ENCODE measurements at regions not wholly inside any gene's neighbourhood (a gene's known extent, or its start where the extent isn't known, plus 50 kb on each side); places are given as distances from the start of the nearest gene placed in this dataset.

DNA sequence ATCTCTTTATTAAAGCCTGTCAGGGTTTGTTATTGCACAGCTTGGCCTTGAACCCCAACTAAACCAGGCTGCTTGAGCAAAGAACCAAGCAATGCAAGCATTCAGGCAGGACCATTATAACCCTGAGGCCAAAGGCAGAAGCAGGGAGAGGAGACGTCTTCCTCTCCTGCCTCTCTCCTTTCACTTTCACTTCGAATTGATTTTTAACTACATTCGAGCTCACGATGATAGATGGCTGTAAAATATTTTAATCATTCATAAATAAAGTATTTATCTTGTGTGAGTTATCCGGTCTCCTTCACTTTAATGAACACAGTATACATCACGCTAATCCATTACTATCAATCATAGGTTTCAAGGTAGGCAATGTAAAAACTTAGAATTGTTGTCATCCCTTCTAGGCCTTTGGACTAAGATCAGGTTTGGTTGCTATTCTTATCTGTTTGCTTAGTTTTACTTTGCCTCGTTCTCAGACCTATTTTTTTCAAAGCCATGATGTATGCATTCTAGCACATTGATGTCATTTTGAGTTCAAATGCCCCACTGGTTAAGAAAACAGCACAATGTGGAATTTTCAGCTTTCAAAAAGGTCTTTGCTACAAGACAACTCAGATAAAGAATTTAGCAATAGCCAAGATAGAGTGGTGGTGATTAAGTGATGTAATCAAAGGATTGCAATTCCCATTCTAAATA lies 480.2 kb upstream of the RUNX1 start:
- peak overlapping the region; percentile 60 for H3K4me3 ChIP-seq (ENCODE audit: low read depth, low read length)
- TF ChIP-seq, protein P1, sequence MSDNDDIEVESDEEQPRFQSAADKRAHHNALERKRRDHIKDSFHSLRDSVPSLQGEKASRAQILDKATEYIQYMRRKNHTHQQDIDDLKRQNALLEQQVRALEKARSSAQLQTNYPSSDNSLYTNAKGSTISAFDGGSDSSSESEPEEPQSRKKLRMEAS (IDR thresholded peaks at IDR 0.05; ENCODE audit: low read depth, low read length) = no peak
- TF ChIP-seq, protein P2, sequence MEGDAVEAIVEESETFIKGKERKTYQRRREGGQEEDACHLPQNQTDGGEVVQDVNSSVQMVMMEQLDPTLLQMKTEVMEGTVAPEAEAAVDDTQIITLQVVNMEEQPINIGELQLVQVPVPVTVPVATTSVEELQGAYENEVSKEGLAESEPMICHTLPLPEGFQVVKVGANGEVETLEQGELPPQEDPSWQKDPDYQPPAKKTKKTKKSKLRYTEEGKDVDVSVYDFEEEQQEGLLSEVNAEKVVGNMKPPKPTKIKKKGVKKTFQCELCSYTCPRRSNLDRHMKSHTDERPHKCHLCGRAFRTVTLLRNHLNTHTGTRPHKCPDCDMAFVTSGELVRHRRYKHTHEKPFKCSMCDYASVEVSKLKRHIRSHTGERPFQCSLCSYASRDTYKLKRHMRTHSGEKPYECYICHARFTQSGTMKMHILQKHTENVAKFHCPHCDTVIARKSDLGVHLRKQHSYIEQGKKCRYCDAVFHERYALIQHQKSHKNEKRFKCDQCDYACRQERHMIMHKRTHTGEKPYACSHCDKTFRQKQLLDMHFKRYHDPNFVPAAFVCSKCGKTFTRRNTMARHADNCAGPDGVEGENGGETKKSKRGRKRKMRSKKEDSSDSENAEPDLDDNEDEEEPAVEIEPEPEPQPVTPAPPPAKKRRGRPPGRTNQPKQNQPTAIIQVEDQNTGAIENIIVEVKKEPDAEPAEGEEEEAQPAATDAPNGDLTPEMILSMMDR (IDR thresholded peaks at IDR 0.05; ENCODE audit: low read depth, low read length) = no peak
- no peak for TF ChIP-seq MYC (IDR thresholded peaks at IDR 0.05; ENCODE audit: low read depth, low read length)
- no peak for TF ChIP-seq POLR2A (IDR thresholded peaks at IDR 0.05; ENCODE audit: extremely low read depth, insufficient read length)
- DNase-seq (ENCODE audit: low read depth) = peak; percentile 45

DNA sequence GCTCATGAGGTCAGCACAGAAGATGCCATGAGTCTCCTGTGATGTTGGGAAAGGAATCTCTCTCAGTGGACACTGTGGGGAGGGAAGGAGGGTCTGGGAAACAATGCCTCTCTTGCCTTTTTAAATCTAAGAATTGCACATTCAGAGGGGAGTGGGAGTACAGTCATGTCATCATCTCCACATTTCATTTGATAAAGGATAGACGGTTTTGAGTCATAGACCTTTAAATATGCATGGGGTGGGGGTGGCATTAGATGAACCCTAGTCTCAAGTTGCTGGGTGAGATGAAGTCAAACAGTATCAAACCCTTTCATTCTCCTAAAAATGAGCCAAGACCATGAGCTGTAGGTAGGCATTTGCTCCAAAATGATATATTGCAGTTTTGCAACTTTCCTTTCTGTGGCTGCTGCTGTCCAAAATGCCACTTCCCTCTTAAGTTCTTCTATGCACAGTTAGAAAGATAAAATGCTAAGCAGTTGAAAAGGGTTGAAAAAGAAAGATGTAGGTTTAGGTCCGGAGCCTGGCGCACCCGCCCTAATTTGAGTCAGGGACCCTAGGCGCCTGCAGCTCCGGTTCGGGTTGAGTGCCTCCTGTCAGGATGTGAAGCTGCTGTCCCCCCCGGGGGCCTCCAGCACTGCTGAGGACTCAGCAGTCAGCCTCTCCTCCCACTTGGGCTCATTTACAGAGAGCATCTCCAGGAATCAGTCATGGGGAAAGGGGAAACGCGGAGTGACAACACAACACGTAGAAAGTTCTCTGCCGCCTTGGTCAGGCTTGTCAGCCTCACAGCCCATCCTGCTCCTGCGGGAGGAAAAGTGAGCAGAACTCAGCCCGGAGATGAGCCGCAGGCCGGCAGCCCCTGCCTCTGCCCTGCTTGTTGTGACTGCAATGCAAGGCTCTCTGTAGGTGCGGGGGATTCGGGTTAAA lies 479.3 kb upstream of the RUNX1 start:
- H3K4me3 ChIP-seq (ENCODE audit: low read depth, low read length) = peak overlapping the region; percentile 60
- TF ChIP-seq, protein P2 (IDR thresholded peaks at IDR 0.05; ENCODE audit: low read depth, low read length) = no peak
- TF ChIP-seq MYC (IDR thresholded peaks at IDR 0.05; ENCODE audit: low read depth, low read length) = no peak
- TF ChIP-seq, protein P1 (IDR thresholded peaks at IDR 0.05; ENCODE audit: low read depth, low read length) = no peak
- TF ChIP-seq POLR2A (IDR thresholded peaks at IDR 0.05; ENCODE audit: extremely low read depth, insufficient read length) = no peak
- peak; percentile 63 for DNase-seq (ENCODE audit: low read depth)

DNA sequence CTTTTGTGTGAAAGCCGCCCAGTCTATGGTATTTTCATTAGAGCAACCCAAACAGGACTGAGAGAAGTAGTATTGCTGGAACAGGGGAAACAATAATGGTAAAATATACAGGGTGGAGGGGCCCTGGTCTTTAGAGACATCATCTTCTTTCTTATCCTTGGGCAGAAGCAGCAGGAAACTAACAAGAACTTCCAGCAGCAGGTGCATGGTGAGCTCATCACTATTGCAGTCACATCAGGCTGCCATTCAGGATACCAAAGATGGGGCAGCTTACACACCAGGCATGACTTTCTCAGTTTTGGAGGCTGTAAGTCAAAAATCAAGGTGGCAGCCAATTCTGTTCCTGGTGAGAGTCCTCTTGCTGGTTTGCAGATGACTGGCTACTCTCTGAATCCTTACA lies 478.3 kb upstream of the RUNX1 start:
- DNase-seq (ENCODE audit: low read depth) = no peak
- H3K4me3 ChIP-seq (ENCODE audit: low read depth, low read length) = no peak overlapping the region
- TF ChIP-seq, protein P2 (IDR thresholded peaks at IDR 0.05; ENCODE audit: low read depth, low read length) = no peak
- TF ChIP-seq, protein P1 (IDR thresholded peaks at IDR 0.05; ENCODE audit: low read depth, low read length) = no peak
- TF ChIP-seq POLR2A (IDR thresholded peaks at IDR 0.05; ENCODE audit: extremely low read depth, insufficient read length) = no peak
- no peak for TF ChIP-seq MYC (IDR thresholded peaks at IDR 0.05; ENCODE audit: low read depth, low read length)

DNA sequence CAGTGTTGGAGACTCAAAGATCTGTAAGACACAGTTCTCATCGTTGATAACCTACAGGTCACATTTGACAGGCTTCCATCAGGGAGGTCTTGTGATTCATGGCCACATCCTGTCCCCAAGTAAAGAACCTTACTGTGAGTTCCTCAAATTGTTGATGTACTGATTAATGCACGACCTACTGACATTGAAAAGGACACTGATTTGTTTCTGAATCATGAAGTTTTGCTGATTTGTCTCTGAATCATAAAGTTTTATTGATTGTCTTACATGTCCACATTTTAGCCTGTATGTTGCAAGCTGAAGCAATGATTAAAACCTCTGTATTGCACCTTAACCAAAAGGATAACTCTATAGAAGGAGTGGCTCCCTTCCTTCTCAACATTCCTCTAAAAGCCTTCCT lies 476.3 kb upstream of the RUNX1 start:
- no peak for TF ChIP-seq POLR2A (IDR thresholded peaks at IDR 0.05; ENCODE audit: extremely low read depth, insufficient read length)
- no peak for TF ChIP-seq MYC (IDR thresholded peaks at IDR 0.05; ENCODE audit: low read depth, low read length)
- DNase-seq (ENCODE audit: low read depth) = peak; percentile 71
- H3K4me3 ChIP-seq (ENCODE audit: low read depth, low read length) = no peak overlapping the region

DNA sequence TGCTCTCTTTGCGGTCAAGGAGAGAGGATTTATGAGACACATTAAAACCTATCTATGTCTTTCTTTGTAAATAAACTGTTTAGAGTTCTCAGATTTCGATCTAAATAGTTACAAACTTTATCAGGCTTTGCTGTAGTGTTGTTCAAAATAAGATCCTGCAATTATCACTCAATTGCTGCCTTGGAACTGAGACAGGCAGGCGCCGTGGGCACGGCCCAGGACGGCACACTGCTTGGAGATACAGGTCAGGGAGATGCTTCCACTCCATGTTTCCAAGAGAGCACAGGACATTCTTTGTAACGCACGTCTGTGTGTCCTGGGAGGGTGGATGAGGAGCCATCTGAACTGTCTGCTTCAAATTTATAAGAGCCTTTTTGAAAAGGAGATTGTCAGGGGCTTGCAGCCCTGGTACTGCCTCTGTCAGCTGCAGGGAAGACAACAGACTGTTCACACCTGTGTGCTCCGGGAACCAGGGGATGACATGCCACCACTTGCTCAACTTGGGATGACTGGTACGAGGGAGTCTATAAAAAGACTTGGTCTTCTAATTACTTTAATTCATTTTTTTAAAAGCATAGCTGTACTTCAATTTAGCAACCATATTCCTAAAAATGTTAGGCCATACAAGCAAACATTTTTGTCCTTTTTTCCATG lies 472.9 kb upstream of the RUNX1 start:
- no peak overlapping the region for H3K4me3 ChIP-seq (ENCODE audit: low read depth, low read length)
- no peak for DNase-seq (ENCODE audit: low read depth)
- TF ChIP-seq, protein P1 (IDR thresholded peaks at IDR 0.05; ENCODE audit: low read depth, low read length) = no peak
- TF ChIP-seq, protein P2 (IDR thresholded peaks at IDR 0.05; ENCODE audit: low read depth, low read length) = no peak
- TF ChIP-seq MYC (IDR thresholded peaks at IDR 0.05; ENCODE audit: low read depth, low read length) (no peak), POLR2A (IDR thresholded peaks at IDR 0.05; ENCODE audit: extremely low read depth, insufficient read length) (no peak)
